Hepatocyte (in vitro differentiated cells): ENCODE measurements at regions not wholly inside any gene's neighbourhood (a gene's known extent, or its start where the extent isn't known, plus 50 kb on each side); places are given as distances from the start of the nearest gene placed in this dataset.

ENCODE experiments used
- CTCF ChIP-seq: fragments of 200-600 bp; sonication (generic); IDR thresholded peaks from 2 replicates; pipeline ENCODE4 v1.5.1; 2016; ENCODE audit warnings: antibody characterized with exemption, mild to moderate bottlenecking; ENCODE audit not compliant: poor library complexity
- EZH2phosphoT487 ChIP-seq: fragments of 200-600 bp; sonication (generic); IDR thresholded peaks from one replicate; pipeline ENCODE4 v1.6.1; 2018; ENCODE audit warnings: antibody characterized with exemption, mild to moderate bottlenecking, low read depth, moderate library complexity; ENCODE audit not compliant: unreplicated experiment, severe bottlenecking

GRCh38 chr2:144244938-144245337 is 275.0 kb downstream of the ZEB2 start:
- TF ChIP-seq CTCF (no peak), EZH2phosphoT487 (no peak)
